HG02623 (cell line): ENCODE measurements at regions not wholly inside any gene's neighbourhood (a gene's known extent, or its start where the extent isn't known, plus 50 kb on each side); places are given as distances from the start of the nearest gene placed in this dataset.

ENCODE experiments used
- ATAC-seq: cut with Tn5 transposase; IDR thresholded peaks from one replicate; pipeline ENCODE4 v1.9.1; 2021; ENCODE audit warnings: moderate library complexity; ENCODE audit not compliant: unreplicated experiment

- ATAC-seq: no peak
Observed at GRCh38 chr2:576292-576691, 100.9 kb downstream of the TMEM18 start.

GRCh38 chr2:575727-576236, 101.4 kb downstream of the TMEM18 start:
- no peak for ATAC-seq

DNA sequence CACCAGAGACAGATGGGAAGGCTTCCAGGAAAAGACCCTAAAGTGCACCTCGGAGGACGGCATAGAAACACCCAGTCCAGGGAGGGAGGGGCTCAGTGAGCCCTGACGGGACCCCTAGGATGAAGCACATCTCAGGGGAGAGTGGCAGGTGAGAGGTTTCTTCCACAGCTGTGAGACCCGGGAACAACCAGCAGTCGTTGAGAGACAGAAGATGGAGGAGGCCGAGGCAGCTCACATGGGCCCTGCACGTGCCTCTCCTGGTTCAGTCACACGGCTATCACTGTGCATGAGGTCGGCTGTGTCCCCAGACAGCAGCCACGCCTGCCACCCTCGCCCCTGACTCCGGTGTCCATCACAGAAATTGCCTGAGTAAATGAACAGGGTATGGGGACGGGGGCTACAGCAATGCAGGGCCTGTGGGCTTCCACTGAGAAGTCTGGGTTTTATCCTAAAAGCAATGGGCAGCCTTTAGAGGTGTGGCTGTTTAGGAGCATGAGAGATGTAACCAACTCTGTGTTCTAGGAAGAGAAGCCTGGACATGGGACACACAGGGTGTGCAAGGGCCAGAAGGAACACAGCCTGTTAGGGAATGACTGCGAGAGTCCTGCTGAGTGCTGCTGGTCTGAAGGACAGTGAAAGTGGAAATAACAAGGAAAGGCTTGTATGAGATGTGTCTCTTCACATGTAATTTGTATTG, 102.0 kb downstream of the TMEM18 start:
- ATAC-seq: no peak

- no peak for ATAC-seq
Observed at GRCh38 chr2:573805-574392, 103.3 kb downstream of the TMEM18 start.

DNA sequence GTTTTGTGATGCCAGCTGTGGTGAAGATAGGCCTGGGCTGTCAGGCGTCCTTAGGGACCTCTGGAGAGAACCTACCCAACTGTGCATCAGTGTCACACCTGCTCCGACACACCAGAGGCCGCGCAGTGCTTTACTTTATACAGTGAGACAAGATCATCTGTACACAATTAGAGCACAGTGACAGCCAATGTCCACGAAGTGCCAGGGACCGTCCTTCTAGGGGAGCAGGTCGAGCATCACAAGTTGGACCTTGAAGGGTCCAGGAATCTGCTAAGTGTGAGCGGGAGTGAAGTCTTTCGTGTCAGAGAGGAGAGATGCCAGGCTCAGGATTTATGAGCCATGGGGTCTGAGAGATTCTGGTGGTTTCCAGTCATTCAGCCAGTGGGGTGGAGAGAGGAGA, 104.2 kb downstream of the TMEM18 start:
- no peak for ATAC-seq

DNA sequence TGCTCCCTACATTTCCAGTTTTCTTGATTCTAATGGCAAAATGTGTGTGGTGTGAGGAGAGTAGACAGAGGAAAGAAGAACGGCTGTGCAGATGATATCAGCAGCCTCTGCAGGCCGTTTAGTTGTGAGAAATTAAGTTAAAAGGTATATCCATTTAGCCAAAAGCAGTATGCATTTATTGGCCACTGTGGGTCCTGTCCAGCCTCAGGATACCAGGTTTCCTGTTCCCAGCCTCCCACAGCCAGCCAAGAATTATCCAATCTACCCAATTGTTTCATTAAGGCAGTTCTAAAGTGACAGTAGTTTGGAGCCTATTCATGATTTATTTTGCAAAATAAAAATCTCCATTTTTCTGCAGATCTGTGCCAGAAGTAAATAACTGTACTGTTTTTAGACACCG, 107.5 kb downstream of the TMEM18 start:
- ATAC-seq: no peak

- ATAC-seq: no peak
Observed at GRCh38 chr2:568639-569235, 108.5 kb downstream of the TMEM18 start.

GRCh38 chr2:567865-568638, 109.2 kb downstream of the TMEM18 start:
- ATAC-seq: no peak

- no peak for ATAC-seq
Observed at GRCh38 chr2:567496-567864, 109.7 kb downstream of the TMEM18 start.

GRCh38 chr2:566379-567313, 110.6 kb downstream of the TMEM18 start:
- ATAC-seq: no peak

- ATAC-seq: no peak
Observed at GRCh38 chr2:564471-565181, 112.6 kb downstream of the TMEM18 start.

DNA sequence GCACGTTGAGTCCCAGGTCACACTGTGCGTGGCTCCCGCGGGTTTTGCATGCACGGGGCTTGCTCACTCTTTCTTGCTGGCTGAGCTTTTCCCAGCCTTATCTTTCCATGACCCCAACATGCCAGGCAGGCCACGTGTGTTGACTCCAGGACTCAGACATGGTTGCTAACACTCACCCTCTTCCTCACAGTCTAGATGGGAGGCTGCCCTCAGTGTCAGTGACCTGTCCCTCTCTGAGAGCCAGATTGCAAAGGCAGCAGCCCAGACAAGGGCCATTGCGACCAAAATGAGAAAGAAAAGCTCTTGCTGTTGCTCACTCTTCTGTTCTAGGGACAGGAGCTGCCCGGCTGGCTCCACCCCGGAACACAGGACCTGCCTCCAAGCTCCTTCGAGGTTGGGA, 113.7 kb downstream of the TMEM18 start:
- no peak for ATAC-seq

DNA sequence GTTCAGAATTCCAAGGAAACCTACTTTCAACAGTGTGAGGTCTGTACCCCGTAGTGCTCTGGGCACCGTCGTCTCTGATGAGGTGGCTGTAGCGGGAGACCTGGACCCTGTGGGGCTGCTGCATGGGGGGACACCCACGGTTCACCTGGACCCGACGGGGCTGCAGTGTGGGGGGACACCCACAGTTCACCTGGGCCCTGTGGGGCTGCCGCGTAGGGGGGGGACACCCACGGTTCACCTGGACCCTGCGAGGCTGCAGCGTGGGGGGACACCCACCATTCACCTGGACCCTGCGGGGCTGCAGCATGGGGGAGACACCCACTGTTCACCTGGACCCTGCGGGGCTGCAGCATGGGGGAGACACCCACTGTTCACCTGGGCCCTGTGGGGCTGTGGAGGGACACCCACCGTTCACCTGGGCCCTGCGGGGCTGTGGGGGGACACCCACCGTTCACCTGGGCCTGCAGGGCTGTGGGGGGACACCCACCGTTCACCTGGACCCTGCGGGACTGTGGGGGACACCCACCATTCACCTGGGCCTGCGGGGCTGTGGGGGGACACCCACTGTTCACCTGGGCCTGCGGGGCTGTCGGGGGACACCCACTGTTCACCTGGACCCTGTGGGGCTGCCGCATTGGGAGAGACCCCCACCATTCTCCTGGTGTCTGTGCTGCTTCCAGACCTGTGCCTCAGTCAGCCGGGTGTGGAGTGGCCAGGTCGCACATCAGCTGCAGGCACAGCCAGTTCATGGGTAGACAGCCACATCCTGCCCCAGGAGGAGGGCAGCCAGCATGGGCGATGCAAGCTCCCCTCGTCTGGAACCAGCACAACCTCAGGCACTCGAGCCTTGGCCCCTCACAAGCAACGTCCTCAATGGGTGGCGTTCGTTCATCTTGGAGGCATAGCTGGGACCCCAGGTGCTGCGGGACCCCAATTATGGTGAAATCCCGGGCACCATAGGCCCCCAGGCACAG, 114.5 kb downstream of the TMEM18 start:
- ATAC-seq: no peak

DNA sequence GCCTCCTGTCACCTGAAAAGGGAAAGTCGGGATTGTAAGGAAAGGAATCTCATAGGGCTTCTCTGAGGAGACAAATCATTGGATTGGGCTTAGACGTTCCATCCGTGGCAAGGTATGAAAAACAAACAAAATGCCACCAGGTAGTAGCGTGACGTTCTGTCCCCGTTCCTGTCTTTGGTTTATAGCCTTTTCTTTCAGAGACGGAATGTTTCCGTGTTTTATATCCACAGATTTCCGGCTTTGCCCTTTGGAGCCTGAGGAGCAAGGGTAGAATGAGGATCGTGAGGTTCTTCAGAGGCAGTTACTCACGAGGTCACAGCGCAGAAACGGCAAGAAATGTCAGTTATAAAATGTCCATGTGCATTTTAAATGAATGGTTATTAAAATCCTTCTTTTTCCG, 118.3 kb downstream of the TMEM18 start:
- ATAC-seq: no peak

DNA sequence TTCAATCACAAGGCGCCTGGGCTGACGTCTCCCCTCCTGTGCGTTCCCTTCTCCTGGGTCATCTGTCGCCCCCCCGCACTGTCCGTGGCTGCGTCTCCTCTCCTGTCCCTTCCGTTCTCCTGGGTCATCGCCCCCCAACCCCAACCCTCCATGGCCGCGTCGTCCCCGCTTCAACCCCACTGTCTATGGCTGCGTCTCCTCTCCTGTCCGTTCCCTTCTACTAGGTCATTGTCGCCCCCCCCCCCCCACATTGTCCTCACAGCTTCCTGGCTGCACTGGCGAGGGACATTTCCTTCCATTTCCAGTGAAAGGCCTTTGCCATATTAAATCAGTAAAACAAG, 118.9 kb downstream of the TMEM18 start:
- ATAC-seq: no peak

DNA sequence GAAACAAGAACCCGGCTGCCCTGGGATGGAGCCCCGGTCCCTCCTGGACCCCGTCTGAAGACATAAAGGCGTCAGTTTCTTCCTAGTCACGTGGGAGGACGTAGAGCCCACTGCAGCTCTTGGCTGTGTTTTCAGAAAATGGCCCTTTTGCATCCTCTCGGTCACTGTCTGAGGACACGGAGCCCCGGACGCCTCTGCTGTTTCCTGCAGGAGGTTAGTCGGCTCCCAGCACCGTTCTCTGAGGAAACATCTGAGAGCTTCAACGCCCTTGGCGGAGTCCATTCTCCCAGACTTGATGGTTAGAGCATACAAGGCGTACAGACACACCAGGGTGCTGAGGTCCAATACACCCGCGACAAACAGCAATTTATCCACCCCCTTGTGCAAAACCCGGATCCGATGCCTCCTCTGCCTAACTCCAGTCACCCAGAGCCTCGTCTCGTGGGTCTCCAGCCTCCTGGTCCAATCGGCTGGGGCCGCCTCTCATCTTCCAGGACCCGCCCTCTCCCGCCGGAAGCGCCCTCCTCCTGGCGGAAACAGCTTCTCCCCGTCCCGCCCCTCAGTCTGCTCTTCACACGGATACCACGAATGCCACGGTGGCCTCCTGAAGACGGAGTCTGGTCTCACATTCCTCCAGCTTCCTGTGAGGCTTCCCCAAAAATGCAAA, 119.4 kb downstream of the TMEM18 start:
- ATAC-seq: no peak

DNA sequence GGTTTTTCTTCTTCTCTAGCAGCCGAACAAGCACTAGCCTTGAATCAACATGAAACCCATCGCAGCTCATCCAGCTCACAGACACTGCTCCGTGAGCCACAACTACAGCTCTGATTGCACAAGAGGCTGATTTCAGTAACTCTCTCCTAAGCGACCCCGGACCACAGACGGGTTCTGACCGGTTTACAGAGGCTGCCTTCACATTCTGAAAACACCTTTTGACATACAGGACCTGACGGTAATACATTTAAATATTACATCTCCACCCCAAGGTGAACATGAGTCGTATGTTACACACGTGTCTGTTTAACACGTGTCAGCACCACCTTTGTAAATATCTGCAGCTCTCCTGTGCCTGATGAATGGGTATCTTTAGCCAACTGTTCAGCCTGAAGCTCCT, 120.7 kb downstream of the TMEM18 start:
- ATAC-seq: no peak

GRCh38 chr2:555164-555922, 121.9 kb downstream of the TMEM18 start:
- no peak for ATAC-seq
